ENCODE measurements at regions not wholly inside any gene's neighbourhood (a gene's known extent, or its start where the extent isn't known, plus 50 kb on each side); places are given as distances from the start of the nearest gene placed in this dataset.

- TF ChIP-seq CTCF (optimal IDR thresholded peaks at IDR 0.05 in 1 of 3, IDR thresholded peaks at IDR 0.05 in 1 of 3, conservative IDR thresholded peaks at IDR 0.05 in 1 of 3; ENCODE audit: extremely low read depth in 1 of 3, insufficient read depth in 2 of 3, low read length in 3 of 3) (no peak), EZH2 (IDR thresholded peaks at IDR 0.05; ENCODE audit: low read length) (no peak)
Measured at GRCh38 chr2:52710810-52711618, 1056.6 kb upstream of the CHAC2 start.
